H9 (cell line): ENCODE measurements at regions not wholly inside any gene's neighbourhood (a gene's known extent, or its start where the extent isn't known, plus 50 kb on each side); places are given as distances from the start of the nearest gene placed in this dataset.

Experiments used
- DNase-seq: peaks from one replicate; pipeline ENCODE4 v3.0.0-alpha.2; 2017
- H2AFZ ChIP-seq: one replicate; pipeline ENCODE4 v1.6.1; 2013; ENCODE audit warnings: mild to moderate bottlenecking, low read length, control low read depth, moderate library complexity
- H2AK5ac ChIP-seq: 2 replicates; pipeline ENCODE4 v1.6.1; 2013; ENCODE audit warnings: low read length, control low read depth, mixed read lengths; ENCODE audit not compliant: insufficient read length
- H2BK120ac ChIP-seq: one replicate; pipeline ENCODE4 v1.6.1; 2013; ENCODE audit warnings: low read depth, mild to moderate bottlenecking, low read length, control low read depth, inconsistent platforms; ENCODE audit not compliant: poor library complexity, severe bottlenecking
- H2BK12ac ChIP-seq: 2 replicates; pipeline ENCODE4 v1.6.1; 2013; ENCODE audit warnings: low read length, control low read depth, mixed read lengths, low read depth; ENCODE audit not compliant: insufficient read length
- H2BK15ac ChIP-seq: 2 replicates; pipeline ENCODE4 v1.6.1; 2013; ENCODE audit warnings: low read depth, low read length, control low read depth
- H2BK20ac ChIP-seq: one replicate; pipeline ENCODE4 v1.6.1; 2013; ENCODE audit warnings: low read depth, mild to moderate bottlenecking, low read length, control low read depth, inconsistent platforms; ENCODE audit not compliant: poor library complexity, severe bottlenecking
- H2BK5ac ChIP-seq: 2 replicates; pipeline ENCODE4 v1.6.1; 2013; ENCODE audit warnings: low read length, control low read depth, mixed read lengths; ENCODE audit not compliant: insufficient read length
- H3K14ac ChIP-seq: 2 replicates; pipeline ENCODE4 v1.6.1; 2013; ENCODE audit warnings: low read length, control low read depth; ENCODE audit not compliant: insufficient read depth
- H3K18ac ChIP-seq: 2 replicates; pipeline ENCODE4 v1.6.1; 2013; ENCODE audit warnings: low read depth, mild to moderate bottlenecking, mixed read lengths, low read length, control low read depth; ENCODE audit not compliant: insufficient read length
- H3K23ac ChIP-seq: 2 replicates; pipeline ENCODE4 v1.6.1; 2013; ENCODE audit warnings: low read length, control low read depth, mixed read lengths, low read depth; ENCODE audit not compliant: insufficient read length
- H3K23me2 ChIP-seq: 2 replicates; pipeline ENCODE4 v1.6.1; 2013; ENCODE audit warnings: low read depth, mild to moderate bottlenecking, mixed read lengths, low read length, control low read depth; ENCODE audit not compliant: insufficient read length, poor library complexity, severe bottlenecking
- H3K27ac ChIP-seq: 2 replicates; pipeline ENCODE4 v1.5.1; 2013; ENCODE audit warnings: low read length, control low read depth, mixed read lengths, low read depth; ENCODE audit not compliant: insufficient read length
- H3K27me3 ChIP-seq: 2 replicates; pipeline ENCODE4 v1.6.1; 2013; ENCODE audit warnings: low read length, control low read depth, inconsistent platforms; ENCODE audit not compliant: insufficient read depth
- H3K4ac ChIP-seq: 2 replicates; pipeline ENCODE4 v1.6.1; 2013; ENCODE audit warnings: low read depth, mild to moderate bottlenecking, control low read depth, inconsistent platforms, low read length, moderate library complexity
- H3K4me1 ChIP-seq: 2 replicates; pipeline ENCODE4 v1.6.1; 2013; ENCODE audit warnings: low read length, control low read depth, inconsistent platforms; ENCODE audit not compliant: insufficient read depth
- H3K4me2 ChIP-seq: 2 replicates; pipeline ENCODE4 v1.6.1; 2013; ENCODE audit warnings: low read length, control low read depth, mixed read lengths; ENCODE audit not compliant: insufficient read length, insufficient read depth
- H3K56ac ChIP-seq: 2 replicates; pipeline ENCODE4 v1.6.1; 2013; ENCODE audit warnings: low read depth, mild to moderate bottlenecking, mixed read lengths, low read length, control low read depth; ENCODE audit not compliant: insufficient read length
- H3K79me1 ChIP-seq: 2 replicates; pipeline ENCODE4 v1.6.1; 2013; ENCODE audit warnings: low read depth, mild to moderate bottlenecking, moderate library complexity, low read length, control low read depth, inconsistent platforms; ENCODE audit not compliant: insufficient read depth, poor library complexity, severe bottlenecking
- H3K79me2 ChIP-seq: 2 replicates; pipeline ENCODE4 v1.6.1; 2013; ENCODE audit warnings: low read length, control low read depth, inconsistent platforms; ENCODE audit not compliant: insufficient read depth
- H3K9ac ChIP-seq: 2 replicates; pipeline ENCODE4 v1.6.1; 2013; ENCODE audit warnings: low read length, control low read depth, mixed read lengths; ENCODE audit not compliant: insufficient read length; ENCODE audit errors: extremely low read depth
- H3K9me3 ChIP-seq: one replicate; pipeline ENCODE4 v1.6.1; 2013; ENCODE audit warnings: low read depth, low read length, inconsistent platforms; ENCODE audit not compliant: control insufficient read depth
- H3T11ph ChIP-seq: one replicate; pipeline ENCODE4 v1.6.1; 2013; ENCODE audit warnings: mild to moderate bottlenecking, low read length, control low read depth, inconsistent platforms
- H4K20me1 ChIP-seq: one replicate; pipeline ENCODE4 v1.6.1; 2013; ENCODE audit not compliant: control insufficient read depth, insufficient read length, insufficient read depth
- H4K5ac ChIP-seq: 2 replicates; pipeline ENCODE4 v1.6.1; 2013; ENCODE audit warnings: low read depth, mild to moderate bottlenecking, mixed read lengths, low read length, control low read depth; ENCODE audit not compliant: insufficient read length
- H4K8ac ChIP-seq: replicated peaks from 2 replicates; pipeline ENCODE4 v1.6.1; 2013; ENCODE audit warnings: low read length, control low read depth, mixed read lengths, low read depth; ENCODE audit not compliant: insufficient read length
- H4K91ac ChIP-seq: 2 replicates; pipeline ENCODE4 v1.6.1; 2013; ENCODE audit warnings: low read depth, mild to moderate bottlenecking, moderate library complexity, mixed read lengths, low read length, control low read depth; ENCODE audit not compliant: insufficient read length
- H3K27ac Mint-ChIP-seq, 3 experiments: 2 replicates in 2 of 3; 3 replicates in 1 of 3; pipeline ENCODE4 v1.8.0; 2020 to 2021; ENCODE audit warnings: mixed read lengths in 3 of 3, mild to moderate bottlenecking in 1 of 3, moderate library complexity in 1 of 3
- H3K27me3 Mint-ChIP-seq: 2 replicates; pipeline ENCODE4 v1.8.0; 2021; ENCODE audit warnings: low read depth, mild to moderate bottlenecking, moderate library complexity, mixed read lengths
- H3K36me3 Mint-ChIP-seq, 3 experiments: 2 replicates in 2 of 3; 3 replicates in 1 of 3; pipeline ENCODE4 v1.8.0; 2020 to 2021; ENCODE audit warnings: low read depth in 3 of 3, mixed read lengths in 3 of 3; ENCODE audit not compliant: insufficient read depth in 1 of 3
- H3K4me1 Mint-ChIP-seq, 2 experiments: 2 replicates each; pipeline ENCODE4 v1.8.0; 2020; ENCODE audit warnings: mixed read lengths in 2 of 2
- H3K4me3 Mint-ChIP-seq, 2 experiments: 2 replicates in 1 of 2; 3 replicates in 1 of 2; pipeline ENCODE4 v1.8.0; 2020 to 2021; ENCODE audit warnings: mild to moderate bottlenecking in 2 of 2, mixed read lengths in 2 of 2, moderate library complexity in 1 of 2
- H3K9me3 Mint-ChIP-seq, 2 experiments: 2 replicates in 1 of 2; 3 replicates in 1 of 2; pipeline ENCODE4 v1.8.0; 2020; ENCODE audit warnings: mild to moderate bottlenecking in 2 of 2, mixed read lengths in 2 of 2, moderate library complexity in 1 of 2
- CTCF ChIP-seq: fragments of 200-600 bp; sonication (generic); conservative IDR thresholded peaks from 3 replicates; pipeline ENCODE4 v1.8.0; 2021; ENCODE audit warnings: antibody characterized with exemption, mild to moderate bottlenecking
- WGBS: extraction: QIAGEN DNeasy Blood & Tissue Kit; methylation state at CpG from one replicate; pipeline ENCODE4 v1.1.7; 2013; ENCODE audit warnings: missing lambda C conversion rate, low lambda C conversion rate, mixed read lengths; ENCODE audit not compliant: insufficient read length; ENCODE audit errors: extremely low coverage; 5-methylcytosine and 5-hydroxymethylcytosine counted together

- no peaks in the 10 kb centered on the region for H3K9me3 ChIP-seq
- no peak overlapping the region for H2BK120ac ChIP-seq
- H3K4me2 ChIP-seq = no peak overlapping the region
- H3K23ac ChIP-seq = no peak overlapping the region
- H3K4ac ChIP-seq = no peak overlapping the region
- Mint-ChIP-seq H3K4me1 (peaks cover 21 to 24% of the 10 kb centered on the region in 2 experiments), H3K4me3 (no peak overlapping the region), H3K36me3 (no peaks in the 10 kb centered on the region), H3K27ac (no peak overlapping the region), H3K27me3 (no peaks in the 10 kb centered on the region), H3K9me3 (no peaks in the 10 kb centered on the region)
- TF ChIP-seq CTCF = no peak
- peaks cover 6% of the 10 kb centered on the region; the same call in 1 of the 2 replicates for H3K4me1 ChIP-seq
- no peak overlapping the region for H3K27ac ChIP-seq
- H3K79me2 ChIP-seq = no peaks in the 10 kb centered on the region
- H2BK15ac ChIP-seq = no peak overlapping the region
- H4K20me1 ChIP-seq = no peaks in the 10 kb centered on the region
- H2AFZ ChIP-seq = no peak overlapping the region
- H3K9ac ChIP-seq = no peak overlapping the region
- no peak overlapping the region for H2BK12ac ChIP-seq
- no peak overlapping the region for H4K5ac ChIP-seq
- H3K23me2 ChIP-seq = no peaks in the 10 kb centered on the region
- no peak for DNase-seq
- no peak overlapping the region for H3K18ac ChIP-seq
- no peak overlapping the region for H4K91ac ChIP-seq
- no peak overlapping the region for H2BK5ac ChIP-seq
- no peak overlapping the region for H2BK20ac ChIP-seq
- no peak overlapping the region for H2AK5ac ChIP-seq
- no peak overlapping the region for H3K14ac ChIP-seq
- no peaks in the 10 kb centered on the region for H3K27me3 ChIP-seq
- no CpG with 5 or more reads among the region's 1 CpG for WGBS
- no peaks in the 10 kb centered on the region for H3K79me1 ChIP-seq
- no peak overlapping the region for H3T11ph ChIP-seq
- no peak overlapping the region for H4K8ac ChIP-seq
- no peak overlapping the region for H3K56ac ChIP-seq
Observed at GRCh38 chr5:166991601-166992000, 1299.8 kb upstream of the WWC1 start.
